ENCODE measurements at regions not wholly inside any gene's neighbourhood (a gene's known extent, or its start where the extent isn't known, plus 50 kb on each side); places are given as distances from the start of the nearest gene placed in this dataset.

DNA sequence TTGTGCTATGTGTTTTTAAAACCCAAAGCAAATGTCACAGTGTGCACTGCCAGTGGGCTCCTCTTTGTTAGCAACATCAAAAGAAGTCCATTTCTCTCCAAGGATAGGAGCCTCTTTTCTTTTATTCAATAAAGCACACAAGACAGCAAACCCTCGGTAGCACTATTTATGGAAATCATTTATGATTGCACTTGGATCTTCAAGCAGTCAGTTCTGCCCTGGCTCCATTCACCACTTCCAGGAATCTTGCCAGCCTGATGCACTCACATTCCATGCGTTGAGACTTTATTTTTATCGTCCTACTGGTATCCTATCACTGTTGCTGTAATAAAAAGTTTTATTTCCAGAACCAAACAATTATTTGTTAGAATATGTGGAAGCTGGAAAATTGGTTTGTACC is 412.1 kb downstream of the TBL1XR1 start:
- no peaks in the 10 kb centered on the region for H3K4me1 ChIP-seq (ENCODE audit: insufficient read depth)
- WGBS, 2 experiments (ENCODE audit: low coverage in 1 of 2, low lambda C conversion rate in 2 of 2, missing lambda C conversion rate in 2 of 2), result 3 to 5% methylated on average over 3 of the region's 3 CpGs
- no peaks in the 10 kb centered on the region for H4K20me1 ChIP-seq (ENCODE audit: insufficient read depth)
- no peak for TF ChIP-seq EZH2phosphoT487 (IDR thresholded peaks at IDR 0.05; ENCODE audit: insufficient read depth, low read depth)
- TF ChIP-seq EZH2 (IDR thresholded peaks at IDR 0.05; ENCODE audit: insufficient read depth, poor library complexity, severe bottlenecking), result no peak
- H3K27ac ChIP-seq, result no peak overlapping the region
- no peaks in the 10 kb centered on the region for H3K36me3 ChIP-seq (ENCODE audit: low read depth)
- H3K79me2 ChIP-seq (ENCODE audit: insufficient read depth), result no peaks in the 10 kb centered on the region
- H3K4me2 ChIP-seq (ENCODE audit: unreplicated experiment), result no peak overlapping the region
- H3K9me3 ChIP-seq (ENCODE audit: low read depth), result no peaks in the 10 kb centered on the region
- no peak overlapping the region for H3K9ac ChIP-seq
- no peaks in the 10 kb centered on the region for H3F3A ChIP-seq (ENCODE audit: insufficient read depth)
- peak; percentile 11 for DNase-seq
- no peak overlapping the region for H3K4me3 ChIP-seq
- H3K27me3 ChIP-seq (replicated peaks; ENCODE audit: insufficient read depth), result no peaks in the 10 kb centered on the region
- H3K9me2 ChIP-seq (ENCODE audit: insufficient read depth), result no peaks in the 10 kb centered on the region
- in situ Hi-C loops (cut with MboI), result no loop called here
- no peak overlapping the region for H2AFZ ChIP-seq

GRCh38 chr3:176780766-176781165 is 416.5 kb downstream of the TBL1XR1 start:
- H2AFZ ChIP-seq, result no peak overlapping the region
- no peaks in the 10 kb centered on the region for H3K9me3 ChIP-seq (ENCODE audit: low read depth)
- H3K4me1 ChIP-seq (ENCODE audit: insufficient read depth), result no peaks in the 10 kb centered on the region
- H3K9me2 ChIP-seq (ENCODE audit: insufficient read depth), result no peaks in the 10 kb centered on the region
- no peaks in the 10 kb centered on the region for H4K20me1 ChIP-seq (ENCODE audit: insufficient read depth)
- no peak overlapping the region for H3K9ac ChIP-seq
- in situ Hi-C loops (cut with MboI), result no loop called here
- no peak overlapping the region for H3K4me2 ChIP-seq (ENCODE audit: unreplicated experiment)
- DNase-seq, result no peak
- no peaks in the 10 kb centered on the region for H3K36me3 ChIP-seq (ENCODE audit: low read depth)
- no peak overlapping the region for H3K27ac ChIP-seq
- TF ChIP-seq EZH2 (IDR thresholded peaks at IDR 0.05; ENCODE audit: insufficient read depth, poor library complexity, severe bottlenecking), result no peak
- no peak for TF ChIP-seq EZH2phosphoT487 (IDR thresholded peaks at IDR 0.05; ENCODE audit: insufficient read depth, low read depth)
- no peaks in the 10 kb centered on the region for H3K79me2 ChIP-seq (ENCODE audit: insufficient read depth)
- H3K27me3 ChIP-seq (replicated peaks; ENCODE audit: insufficient read depth), result no peaks in the 10 kb centered on the region
- no peak overlapping the region for H3K4me3 ChIP-seq
- H3F3A ChIP-seq (ENCODE audit: insufficient read depth), result no peaks in the 10 kb centered on the region

DNA sequence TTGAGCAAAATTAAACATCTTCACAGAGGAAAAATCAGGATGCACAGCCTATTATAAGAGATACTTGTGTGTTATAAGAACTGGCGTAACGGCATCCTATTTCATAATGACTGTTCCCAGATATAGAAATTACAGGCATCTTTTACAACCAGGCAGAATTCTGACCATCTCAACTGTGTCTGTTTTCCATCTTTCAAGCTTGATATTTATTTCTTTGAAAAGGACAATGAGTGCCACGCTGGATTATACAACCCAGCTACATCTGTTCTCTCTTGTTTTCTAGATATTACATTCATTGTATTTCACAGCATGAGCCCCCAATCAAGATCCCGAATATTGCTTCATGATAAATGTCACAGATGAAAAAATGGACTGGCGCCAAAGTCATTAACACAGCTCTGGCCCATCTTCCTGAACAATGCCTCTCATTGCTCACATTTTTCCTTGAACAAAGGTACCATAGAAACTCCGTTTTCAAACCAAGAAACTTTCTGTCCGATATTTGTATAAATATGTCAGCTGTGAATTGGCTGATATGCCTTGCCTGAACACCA is 420.6 kb downstream of the TBL1XR1 start:
- Histone ChIP-seq H3F3A (ENCODE audit: insufficient read depth) (no peaks in the 10 kb centered on the region), H4K20me1 (ENCODE audit: insufficient read depth) (no peaks in the 10 kb centered on the region), H3K9me3 (ENCODE audit: low read depth) (no peaks in the 10 kb centered on the region), H3K9ac (no peak overlapping the region), H3K36me3 (ENCODE audit: low read depth) (no peaks in the 10 kb centered on the region), H3K4me2 (ENCODE audit: unreplicated experiment) (no peak overlapping the region), H3K4me1 (ENCODE audit: insufficient read depth) (no peaks in the 10 kb centered on the region), H3K9me2 (ENCODE audit: insufficient read depth) (peaks cover 4% of the 10 kb centered on the region; the same call in 1 of the 2 replicates), H3K27ac (no peak overlapping the region), H2AFZ (no peak overlapping the region), H3K27me3 (replicated peaks; ENCODE audit: insufficient read depth) (no peaks in the 10 kb centered on the region), H3K4me3 (no peak overlapping the region), H3K79me2 (ENCODE audit: insufficient read depth) (no peaks in the 10 kb centered on the region)
- DNase-seq, result no peak
- in situ Hi-C loops (cut with MboI), result no loop called here
- WGBS, 2 experiments (ENCODE audit: low coverage in 1 of 2, low lambda C conversion rate in 2 of 2, missing lambda C conversion rate in 2 of 2), result 41 to 42% methylated on average over 7 of the region's 7 CpGs
- TF ChIP-seq EZH2 (IDR thresholded peaks at IDR 0.05; ENCODE audit: insufficient read depth, poor library complexity, severe bottlenecking) (no peak), EZH2phosphoT487 (IDR thresholded peaks at IDR 0.05; ENCODE audit: insufficient read depth, low read depth) (no peak)

DNA sequence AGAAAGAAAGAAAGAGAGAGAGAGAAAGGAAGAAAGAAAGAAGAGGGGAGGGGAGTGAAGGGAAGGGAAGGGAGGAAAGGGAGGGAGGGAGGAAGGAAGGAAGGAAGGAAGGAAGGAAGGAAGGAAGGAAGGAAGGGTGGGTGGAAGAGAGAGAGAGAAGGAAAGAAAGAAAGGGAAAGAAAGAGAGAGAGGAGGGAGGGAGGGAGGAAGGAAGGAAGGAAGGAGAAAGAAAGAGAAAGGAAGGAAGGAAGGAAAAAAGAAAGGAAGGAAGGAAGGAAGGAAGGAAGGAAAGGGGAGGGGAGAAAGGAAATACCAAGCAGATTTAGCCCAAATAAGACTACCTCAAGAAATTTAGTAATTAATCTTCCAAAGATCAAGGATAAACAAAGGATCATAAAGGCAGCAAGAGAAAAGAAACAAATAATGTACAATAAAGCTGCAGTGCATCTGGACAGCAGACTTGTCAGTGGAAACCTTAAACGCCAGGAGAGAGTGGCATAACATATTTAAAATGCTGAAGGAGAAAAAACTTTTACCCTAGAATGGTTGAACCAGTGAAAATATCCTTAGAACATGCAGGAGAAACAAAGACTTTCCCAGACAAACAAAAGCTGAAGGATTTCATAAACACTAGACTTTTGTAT is 427.6 kb downstream of the TBL1XR1 start:
- TF ChIP-seq EZH2phosphoT487 (IDR thresholded peaks at IDR 0.05; ENCODE audit: insufficient read depth, low read depth), result no peak
- Histone ChIP-seq H3K9ac (no peak overlapping the region), H3K27ac (no peak overlapping the region), H3K79me2 (ENCODE audit: insufficient read depth) (no peaks in the 10 kb centered on the region), H4K20me1 (ENCODE audit: insufficient read depth) (no peaks in the 10 kb centered on the region), H2AFZ (no peak overlapping the region), H3K4me2 (ENCODE audit: unreplicated experiment) (no peak overlapping the region), H3K9me2 (ENCODE audit: insufficient read depth) (peaks cover 4% of the 10 kb centered on the region; the same call in 1 of the 2 replicates), H3F3A (ENCODE audit: insufficient read depth) (no peaks in the 10 kb centered on the region), H3K4me1 (ENCODE audit: insufficient read depth) (peaks cover 3% of the 10 kb centered on the region), H3K4me3 (no peak overlapping the region), H3K27me3 (replicated peaks; ENCODE audit: insufficient read depth) (no peaks in the 10 kb centered on the region), H3K9me3 (ENCODE audit: low read depth) (no peaks in the 10 kb centered on the region), H3K36me3 (ENCODE audit: low read depth) (no peaks in the 10 kb centered on the region)
- 6 to 9% methylated on average over 1 of the region's 1 CpG for WGBS, 2 experiments (ENCODE audit: low coverage in 1 of 2, low lambda C conversion rate in 2 of 2, missing lambda C conversion rate in 2 of 2)
- no peak for DNase-seq
- in situ Hi-C loops (cut with MboI), result no loop called here

DNA sequence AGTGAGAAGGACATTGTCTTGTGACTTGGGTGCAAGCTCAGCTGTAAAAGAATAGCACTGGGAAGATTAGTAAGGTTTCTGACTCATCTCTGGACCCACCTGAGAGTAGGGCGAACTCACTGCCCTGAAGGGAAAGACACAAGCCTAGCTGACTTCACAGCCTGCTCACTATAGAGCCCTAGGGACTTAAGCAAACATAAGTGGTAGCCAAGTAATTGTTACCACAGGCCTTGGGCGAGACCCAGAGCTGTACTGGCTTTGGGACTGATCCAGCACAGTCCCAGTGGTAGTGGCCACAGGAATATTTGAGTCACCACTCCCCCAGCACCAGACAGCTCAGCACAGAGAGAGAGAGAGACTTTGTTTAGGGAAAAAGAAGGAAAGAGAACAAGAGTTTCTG is 429.9 kb downstream of the TBL1XR1 start:
- no peak overlapping the region for H3K4me2 ChIP-seq (ENCODE audit: unreplicated experiment)
- H4K20me1 ChIP-seq (ENCODE audit: insufficient read depth), result no peaks in the 10 kb centered on the region
- H3K4me1 ChIP-seq (ENCODE audit: insufficient read depth), result peaks cover 3% of the 10 kb centered on the region
- no peak overlapping the region for H2AFZ ChIP-seq
- H3K9me2 ChIP-seq (ENCODE audit: insufficient read depth), result no peaks in the 10 kb centered on the region
- peak; percentile 82 for DNase-seq
- no peaks in the 10 kb centered on the region for H3K27me3 ChIP-seq (replicated peaks; ENCODE audit: insufficient read depth)
- H3K36me3 ChIP-seq (ENCODE audit: low read depth), result no peaks in the 10 kb centered on the region
- in situ Hi-C loops (cut with MboI), result no loop called here
- no peaks in the 10 kb centered on the region for H3K9me3 ChIP-seq (ENCODE audit: low read depth)
- H3K79me2 ChIP-seq (ENCODE audit: insufficient read depth), result no peaks in the 10 kb centered on the region
- no peaks in the 10 kb centered on the region for H3F3A ChIP-seq (ENCODE audit: insufficient read depth)
- H3K4me3 ChIP-seq, result no peak overlapping the region
- TF ChIP-seq EZH2phosphoT487 (IDR thresholded peaks at IDR 0.05; ENCODE audit: insufficient read depth, low read depth) (no peak), EZH2 (IDR thresholded peaks at IDR 0.05; ENCODE audit: insufficient read depth, poor library complexity, severe bottlenecking) (no peak)
- no peak overlapping the region for H3K9ac ChIP-seq
- WGBS, 2 experiments (ENCODE audit: low coverage in 1 of 2, low lambda C conversion rate in 2 of 2, missing lambda C conversion rate in 2 of 2), result 3 to 5% methylated on average over 2 of the region's 2 CpGs
- no peak overlapping the region for H3K27ac ChIP-seq
